HPDE6-E6E7 (cell line): ENCODE measurements at regions not wholly inside any gene's neighbourhood (a gene's known extent, or its start where the extent isn't known, plus 50 kb on each side); places are given as distances from the start of the nearest gene placed in this dataset.
"Not testable (repeated sequence)": the region's sequence is repeated elsewhere in the genome, so short reads cannot be mapped to it uniquely, and the experiment has no call there.

Source experiments
- DNase-seq: peaks from one replicate; pipeline ENCODE4 v3.0.0; 2011; ENCODE audit warnings: missing footprints; ENCODE audit errors: extremely low spot score

DNA sequence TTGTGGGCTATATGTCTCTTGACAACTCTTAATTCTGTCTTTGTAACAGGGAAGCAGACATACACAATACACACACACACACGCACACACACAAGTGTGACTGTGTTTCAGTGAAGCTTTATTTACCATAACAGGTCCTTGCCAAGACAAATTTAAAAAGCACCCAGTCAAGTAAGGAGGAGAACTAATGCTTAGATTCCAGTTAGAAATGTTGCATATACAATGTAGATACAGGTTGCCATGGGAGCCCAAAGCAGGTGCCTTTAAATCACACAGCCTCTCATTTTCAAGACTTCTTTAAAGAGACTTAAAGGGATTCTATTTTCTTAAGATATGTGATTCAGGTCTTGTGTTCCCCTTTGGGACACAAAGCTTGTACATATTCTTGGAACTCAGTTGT lies 1551.9 kb downstream of the EFNB2 start:
- DNase-seq: no peak

DNA sequence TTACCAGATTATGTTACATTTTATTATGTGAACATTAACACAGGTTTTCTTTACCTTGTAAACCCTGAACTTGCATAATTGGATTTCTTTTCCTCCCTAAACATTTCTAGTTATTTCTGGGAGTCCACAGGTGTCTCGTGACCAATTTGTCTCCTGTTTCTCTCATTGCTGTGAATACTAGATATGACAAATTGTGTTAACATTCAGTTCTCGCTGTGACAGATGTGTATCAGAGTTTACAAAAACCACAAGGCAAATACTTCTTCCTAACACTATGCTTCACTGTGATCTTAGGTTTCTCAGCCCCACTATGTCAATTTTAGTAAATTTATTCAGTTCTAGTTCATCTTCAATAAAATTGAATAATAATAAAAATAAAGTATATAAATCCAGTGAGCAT lies 1554.9 kb downstream of the EFNB2 start:
- no peak for DNase-seq

DNA sequence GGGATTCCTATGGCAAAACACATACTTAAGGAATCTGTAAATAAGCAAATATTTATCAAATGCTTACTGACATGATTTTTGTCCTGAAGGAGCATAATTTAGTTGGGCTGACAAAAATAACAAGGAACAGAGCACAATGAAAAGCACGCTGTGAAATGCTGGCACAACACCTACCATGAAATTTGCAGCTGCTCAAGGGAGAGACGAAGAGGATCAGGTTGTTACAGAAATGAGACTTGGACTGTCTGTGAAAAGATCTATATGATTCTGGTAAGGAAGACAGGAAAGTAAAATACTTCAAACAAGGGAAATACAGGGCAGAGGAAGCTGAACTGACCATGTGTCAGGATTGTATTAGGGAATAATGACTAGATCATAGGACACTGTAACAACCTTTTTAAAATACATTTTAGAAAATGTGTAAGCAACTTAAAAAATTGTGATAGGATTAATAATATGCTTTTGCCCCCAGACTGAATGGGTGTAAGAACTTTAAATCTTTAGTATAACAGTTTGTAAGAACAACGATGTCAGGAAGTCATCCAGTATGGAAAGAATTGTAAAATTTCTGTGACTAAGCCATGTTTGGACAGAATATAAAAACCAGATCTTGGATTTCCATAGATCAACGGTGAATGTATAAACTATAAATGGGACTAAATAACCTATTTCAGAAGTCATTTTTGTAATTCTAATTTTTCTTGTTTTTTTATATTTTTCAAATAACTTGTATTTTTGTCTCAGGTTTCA lies 1556.0 kb downstream of the EFNB2 start:
- DNase-seq: no peak

DNA sequence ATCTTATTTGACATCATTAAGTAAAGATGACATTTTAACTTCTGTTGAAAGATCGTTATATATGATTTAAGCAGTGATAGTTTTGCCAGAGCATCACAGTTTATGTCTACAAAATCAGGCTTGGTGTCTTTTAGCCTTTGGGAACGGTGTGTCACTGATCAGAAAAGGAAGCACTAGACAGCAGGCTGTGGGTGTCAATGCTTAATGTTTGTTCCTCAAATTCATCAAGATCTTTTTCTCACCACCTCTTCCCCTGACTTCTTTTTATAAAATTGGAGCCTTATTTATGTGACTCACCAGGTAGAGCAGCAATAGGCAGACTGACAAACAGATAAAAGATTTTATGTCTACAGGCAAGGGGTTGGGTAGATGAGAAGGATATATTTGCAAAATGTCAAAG lies 1558.5 kb downstream of the EFNB2 start:
- DNase-seq: no peak

- DNase-seq: no peak
These were observed 1560.2 kb downstream of the EFNB2 start for GRCh38 chr13:104975272-104975671.

DNA sequence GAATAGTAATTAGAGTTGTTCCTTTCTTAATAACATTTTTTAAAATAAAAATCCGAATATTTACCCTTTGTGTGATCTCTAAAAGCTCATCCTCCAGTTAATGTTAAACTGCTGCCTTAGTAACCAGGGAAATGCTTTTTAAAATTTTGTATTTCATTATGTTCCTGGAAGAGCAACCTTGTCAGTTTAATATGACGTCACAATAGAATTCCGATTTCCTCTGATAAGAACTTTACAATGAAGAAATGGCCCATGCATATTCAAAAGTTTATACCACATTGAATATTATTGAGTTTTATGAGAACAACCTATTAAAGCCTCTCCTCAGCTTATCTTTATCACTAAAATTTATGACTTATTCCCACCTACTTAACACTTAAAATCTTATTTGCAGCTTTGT lies 1566.6 kb downstream of the EFNB2 start:
- DNase-seq: no peak

DNA sequence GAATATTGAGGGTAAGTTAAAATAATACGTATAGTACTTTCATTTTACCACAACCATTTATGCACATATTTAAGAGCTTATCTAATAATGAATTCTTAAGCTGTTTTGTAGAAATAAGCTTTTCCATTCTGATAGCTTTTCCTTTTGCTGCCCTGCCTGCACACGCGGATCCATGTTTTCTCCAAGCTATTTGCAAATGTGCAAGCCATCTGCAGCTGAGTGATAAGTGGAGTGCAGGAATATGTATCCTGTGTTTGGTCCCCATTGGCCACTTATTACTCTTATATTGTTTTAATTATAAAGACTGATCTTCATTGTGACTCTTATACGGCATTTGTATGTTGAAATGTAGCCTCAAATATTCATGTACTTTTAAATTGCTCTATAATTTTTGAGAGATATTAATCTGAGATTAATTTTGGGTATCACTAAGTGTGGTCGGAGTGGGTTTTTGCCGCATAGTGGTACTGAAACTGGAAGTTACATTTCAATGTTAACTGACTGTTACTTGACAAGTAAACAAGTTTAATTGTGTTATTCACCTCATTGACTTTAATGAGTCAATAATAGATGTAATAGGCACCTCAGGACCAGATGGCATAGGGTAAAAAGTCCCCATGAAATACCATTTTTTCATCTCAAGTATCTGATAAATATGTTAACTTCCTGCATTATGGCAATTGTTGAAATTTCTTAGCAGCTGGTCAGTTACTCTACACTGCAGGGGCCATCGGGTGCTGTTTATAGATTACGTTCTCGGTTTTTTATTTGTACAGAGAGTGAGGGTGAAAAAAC lies 1567.4 kb downstream of the EFNB2 start:
- no peak for DNase-seq

GRCh38 chr13:104967376-104967775 lies 1568.1 kb downstream of the EFNB2 start:
- DNase-seq: no peak

GRCh38 chr13:104962411-104962810 lies 1573.1 kb downstream of the EFNB2 start:
- no peak for DNase-seq

DNA sequence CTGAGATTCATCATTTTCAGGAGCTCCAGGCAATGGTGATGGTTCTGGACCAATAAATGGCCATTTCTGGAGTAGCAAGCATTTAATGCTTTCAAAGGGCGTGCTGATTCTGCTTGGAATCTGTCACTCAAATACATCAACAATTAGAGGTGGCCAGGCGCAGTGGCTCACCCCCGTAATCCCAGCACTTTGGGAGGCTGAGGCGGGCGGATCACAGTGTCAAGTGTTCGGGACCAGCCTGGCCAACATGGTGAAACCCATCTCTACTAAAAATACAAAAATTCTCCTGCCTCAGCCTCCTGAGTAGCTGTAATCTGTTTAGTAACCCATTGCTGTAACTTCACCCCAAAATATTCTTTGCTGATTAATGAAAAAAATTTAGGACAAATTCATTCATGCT lies 1574.2 kb downstream of the EFNB2 start:
- no peak for DNase-seq

DNA sequence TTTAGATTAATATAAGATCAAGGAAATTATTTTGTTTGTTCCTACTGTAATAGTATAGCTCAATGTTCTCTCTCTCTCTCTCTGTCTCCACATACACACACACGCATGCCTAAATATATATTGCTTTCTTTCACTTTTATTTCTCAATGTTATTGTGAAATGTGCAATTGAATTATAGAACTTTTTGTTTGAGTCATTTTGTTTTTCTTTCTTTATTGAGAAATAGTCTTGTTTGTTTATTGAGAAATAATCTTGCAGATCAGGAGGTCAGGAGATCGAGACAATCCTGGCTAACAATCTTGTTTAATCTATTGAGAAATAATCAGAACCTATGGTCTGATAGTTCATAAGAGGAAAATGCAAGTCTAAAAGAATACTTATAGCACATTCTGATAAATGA lies 1581.3 kb downstream of the EFNB2 start:
- no peak for DNase-seq

DNA sequence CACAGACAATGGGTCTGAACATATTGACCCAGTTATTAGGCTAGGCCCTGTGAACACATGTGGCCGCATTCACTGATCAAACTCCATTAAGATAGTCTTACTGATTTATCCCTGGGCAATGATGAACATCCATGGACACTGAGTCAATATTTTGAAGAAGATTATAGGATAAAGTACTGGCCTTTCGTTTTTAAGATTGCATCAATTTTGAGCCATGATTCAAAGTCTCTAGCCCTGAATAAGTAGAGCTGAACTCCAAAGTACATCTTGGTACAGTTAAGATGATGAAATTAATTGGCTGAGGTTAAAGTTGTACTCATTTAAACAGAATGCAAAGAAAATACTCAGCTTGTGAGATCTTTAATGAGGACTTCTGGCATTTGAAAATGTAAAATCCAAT lies 1581.9 kb downstream of the EFNB2 start:
- no peak for DNase-seq

- no peak for DNase-seq
These were observed 1585.4 kb downstream of the EFNB2 start for GRCh38 chr13:104949840-104950740.

- DNase-seq: no peak
These were observed 1591.3 kb downstream of the EFNB2 start for GRCh38 chr13:104944176-104944575.

GRCh38 chr13:104943331-104943730 lies 1592.1 kb downstream of the EFNB2 start:
- no peak for DNase-seq

GRCh38 chr13:104937881-104938280 lies 1597.6 kb downstream of the EFNB2 start:
- no peak for DNase-seq

- no peak for DNase-seq
These were observed 1599.2 kb downstream of the EFNB2 start for GRCh38 chr13:104936304-104936703.

- DNase-seq: not testable (repeated sequence)
These were observed 1614.9 kb downstream of the EFNB2 start for GRCh38 chr13:104920513-104920912.

GRCh38 chr13:104920091-104920490 lies 1615.4 kb downstream of the EFNB2 start:
- no peak for DNase-seq

DNA sequence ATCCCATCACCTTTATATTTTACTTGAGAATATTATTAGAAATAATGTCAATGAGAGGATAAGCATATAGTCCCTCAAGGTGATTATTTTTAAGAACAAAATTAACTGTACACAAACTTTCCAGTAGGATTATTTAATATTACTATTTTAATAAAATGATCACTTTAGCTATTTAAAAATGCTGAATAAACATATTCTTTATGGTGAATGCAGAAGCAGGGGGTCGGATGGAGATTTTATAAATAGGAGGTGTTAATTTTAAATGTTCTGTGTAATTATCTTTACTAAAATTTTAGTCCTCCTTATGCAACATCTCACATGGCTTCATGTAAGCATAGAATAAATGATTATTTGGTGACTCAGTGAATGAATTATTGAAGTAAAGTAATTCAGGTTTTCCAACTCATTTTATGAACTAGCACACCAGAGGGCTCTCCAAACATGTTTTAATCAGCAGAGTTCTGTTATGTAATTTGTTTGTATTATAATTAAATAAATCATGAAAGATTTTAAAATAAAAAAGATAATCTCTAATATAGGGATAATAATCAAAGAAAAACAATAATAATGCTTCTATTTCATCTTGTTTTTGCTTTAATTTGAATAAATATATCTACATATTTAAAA lies 1635.2 kb downstream of the EFNB2 start:
- no peak for DNase-seq

DNA sequence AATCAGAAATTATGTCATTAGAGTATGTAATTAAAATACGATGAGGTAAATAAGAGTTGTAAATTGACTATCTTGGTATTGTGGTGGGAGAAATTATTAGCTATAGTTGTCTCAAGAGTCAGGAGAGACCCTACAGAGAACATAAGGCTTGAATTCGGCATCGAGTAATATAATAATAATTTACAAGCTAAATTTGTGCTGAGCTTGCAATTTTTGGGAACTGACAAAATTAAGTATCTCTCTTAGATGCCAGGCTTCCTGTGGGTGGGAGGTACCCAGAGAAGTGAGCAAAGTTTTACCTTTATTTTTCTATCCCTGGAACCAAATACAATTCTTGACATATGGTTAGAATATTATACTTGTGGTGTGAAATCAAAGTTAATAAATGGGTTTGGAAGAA lies 1637.0 kb downstream of the EFNB2 start:
- DNase-seq: no peak

DNA sequence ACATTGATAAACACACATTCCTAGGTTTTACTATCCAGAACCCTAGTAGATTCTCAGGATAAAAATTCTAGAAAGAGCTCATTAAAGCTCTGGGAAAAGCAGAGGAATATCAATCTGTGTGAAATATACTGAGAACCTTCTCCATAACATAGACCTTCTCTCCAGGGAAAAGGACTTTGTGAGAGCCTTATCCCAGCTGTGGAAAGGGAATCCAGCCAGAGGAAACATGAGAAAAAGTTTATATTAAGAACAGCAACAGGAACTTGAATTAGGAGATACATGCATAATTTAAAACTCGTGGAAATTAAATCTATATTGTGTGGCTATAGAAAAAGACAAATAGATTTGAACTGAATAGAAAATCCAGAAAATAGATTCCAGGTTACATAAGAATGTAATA lies 1639.9 kb downstream of the EFNB2 start:
- DNase-seq: no peak
